HEK293T (cell line): ENCODE measurements at regions not wholly inside any gene's neighbourhood (a gene's known extent, or its start where the extent isn't known, plus 50 kb on each side); places are given as distances from the start of the nearest gene placed in this dataset.
"Not testable (repeated sequence)": the region's sequence is repeated elsewhere in the genome, so short reads cannot be mapped to it uniquely, and the experiment has no call there.

Experiments
- CTCF ChIA-PET: fragments of 350-600 bp; formaldehyde crosslinking; extraction: SDS; loops from one replicate; lab custom pipeline; 2021; ENCODE audit warnings: antibody characterized with exemption, inconsistent platforms; lab: Yijun Ruan, JAX
- POLR2A ChIA-PET: fragments of 350-600 bp; formaldehyde crosslinking; extraction: SDS; loops from one replicate; lab custom pipeline; 2020; ENCODE audit warnings: antibody characterized with exemption, inconsistent platforms; lab: Yijun Ruan, JAX
- DNase-seq: peaks from one replicate; pipeline ENCODE4 v3.0.0; 2012; ENCODE audit warnings: mixed read lengths; ENCODE audit errors: extremely low spot score
- ARNT ChIP-seq: fragments of 450-650 bp; IDR thresholded peaks from 2 replicates; pipeline ENCODE4 v1.6.1; 2017; ENCODE audit warnings: mild to moderate bottlenecking
- BHLHE40 ChIP-seq: fragments of 450-650 bp; IDR thresholded peaks from 2 replicates; pipeline ENCODE4 v1.6.1; 2016; ENCODE audit warnings: mild to moderate bottlenecking, moderate library complexity, borderline replicate concordance
- CTBP1 ChIP-seq: fragments of 450-650 bp; IDR thresholded peaks from 2 replicates; pipeline ENCODE4 v1.6.1; 2016; ENCODE audit warnings: borderline replicate concordance
- ELF4 ChIP-seq: fragments of 450-650 bp; IDR thresholded peaks from 2 replicates; pipeline ENCODE4 v1.6.1; 2017; ENCODE audit warnings: antibody characterized with exemption
- FOXA1 ChIP-seq: fragments of 450-650 bp; IDR thresholded peaks from 2 replicates; pipeline ENCODE4 v1.6.1; 2016; ENCODE audit warnings: mild to moderate bottlenecking
- FOXK2 ChIP-seq: fragments of 450-650 bp; IDR thresholded peaks from 2 replicates; pipeline ENCODE4 v1.6.1; 2016; ENCODE audit warnings: mild to moderate bottlenecking
- FOXM1 ChIP-seq: fragments of 450-650 bp; IDR thresholded peaks from 2 replicates; pipeline ENCODE4 v1.6.1; 2017; ENCODE audit warnings: mild to moderate bottlenecking, borderline replicate concordance
- HDGF ChIP-seq: fragments of 450-650 bp; IDR thresholded peaks from 2 replicates; pipeline ENCODE4 v1.6.1; 2017; ENCODE audit warnings: antibody characterized with exemption, borderline replicate concordance
- L3MBTL2 ChIP-seq: fragments of 450-650 bp; conservative IDR thresholded peaks from 2 replicates; pipeline ENCODE4 v1.6.1; 2016; ENCODE audit warnings: mild to moderate bottlenecking
- LEF1 ChIP-seq: fragments of 450-650 bp; IDR thresholded peaks from 2 replicates; pipeline ENCODE4 v1.6.1; 2017; ENCODE audit warnings: mild to moderate bottlenecking, borderline replicate concordance
- NFRKB ChIP-seq: fragments of 450-650 bp; IDR thresholded peaks from 2 replicates; pipeline ENCODE4 v1.6.1; 2016; ENCODE audit warnings: mild to moderate bottlenecking, moderate library complexity
- SP1 ChIP-seq: fragments of 450-650 bp; IDR thresholded peaks from 2 replicates; pipeline ENCODE4 v1.6.1; 2017
- SUZ12 ChIP-seq: fragments of 450-650 bp; IDR thresholded peaks from 2 replicates; pipeline ENCODE4 v1.6.1; 2016; ENCODE audit warnings: mild to moderate bottlenecking
- TARDBP ChIP-seq: fragments of 450-650 bp; IDR thresholded peaks from 2 replicates; pipeline ENCODE4 v1.6.1; 2016
- ZNF384 ChIP-seq: fragments of 450-650 bp; IDR thresholded peaks from 2 replicates; pipeline ENCODE4 v1.6.1; 2016
- TF ChIP-seq, protein P1 (sequence below): fragments of 450-650 bp; IDR thresholded peaks from 2 replicates; pipeline ENCODE4 v1.6.1; 2016

DNA sequence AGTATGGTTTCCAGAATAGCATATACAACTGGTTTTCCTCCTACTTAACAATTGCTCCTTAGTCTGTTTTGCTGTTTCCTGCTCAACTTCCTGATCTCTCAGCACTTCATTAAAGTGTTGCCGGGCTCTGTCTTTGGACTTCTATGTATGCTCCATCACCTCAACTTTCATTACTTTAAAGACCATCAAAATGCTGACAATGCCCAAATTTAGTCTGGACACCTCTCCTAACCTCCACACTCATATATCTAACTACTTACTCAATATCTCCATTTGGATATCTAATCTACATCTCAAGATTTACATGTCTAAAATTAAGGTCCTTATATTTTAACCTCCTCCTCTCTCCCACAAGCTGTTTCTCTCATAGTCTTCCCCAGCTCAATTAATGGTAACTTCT is 54.4 kb upstream of the LGR5 start:
- no peak for DNase-seq
- POLR2A ChIA-PET: no interaction called here
- CTCF ChIA-PET: no interaction called here
- TF ChIP-seq, protein P1, sequence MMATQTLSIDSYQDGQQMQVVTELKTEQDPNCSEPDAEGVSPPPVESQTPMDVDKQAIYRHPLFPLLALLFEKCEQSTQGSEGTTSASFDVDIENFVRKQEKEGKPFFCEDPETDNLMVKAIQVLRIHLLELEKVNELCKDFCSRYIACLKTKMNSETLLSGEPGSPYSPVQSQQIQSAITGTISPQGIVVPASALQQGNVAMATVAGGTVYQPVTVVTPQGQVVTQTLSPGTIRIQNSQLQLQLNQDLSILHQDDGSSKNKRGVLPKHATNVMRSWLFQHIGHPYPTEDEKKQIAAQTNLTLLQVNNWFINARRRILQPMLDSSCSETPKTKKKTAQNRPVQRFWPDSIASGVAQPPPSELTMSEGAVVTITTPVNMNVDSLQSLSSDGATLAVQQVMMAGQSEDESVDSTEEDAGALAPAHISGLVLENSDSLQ: no peak
- no peak for TF ChIP-seq BHLHE40
- no peak for TF ChIP-seq L3MBTL2
- TF ChIP-seq ZNF384: no peak
- TF ChIP-seq FOXK2: no peak
- TF ChIP-seq HDGF: no peak
- TF ChIP-seq CTBP1: no peak
- TF ChIP-seq FOXA1: no peak
- TF ChIP-seq NFRKB: no peak
- TF ChIP-seq ELF4: no peak
- TF ChIP-seq SP1: no peak

DNA sequence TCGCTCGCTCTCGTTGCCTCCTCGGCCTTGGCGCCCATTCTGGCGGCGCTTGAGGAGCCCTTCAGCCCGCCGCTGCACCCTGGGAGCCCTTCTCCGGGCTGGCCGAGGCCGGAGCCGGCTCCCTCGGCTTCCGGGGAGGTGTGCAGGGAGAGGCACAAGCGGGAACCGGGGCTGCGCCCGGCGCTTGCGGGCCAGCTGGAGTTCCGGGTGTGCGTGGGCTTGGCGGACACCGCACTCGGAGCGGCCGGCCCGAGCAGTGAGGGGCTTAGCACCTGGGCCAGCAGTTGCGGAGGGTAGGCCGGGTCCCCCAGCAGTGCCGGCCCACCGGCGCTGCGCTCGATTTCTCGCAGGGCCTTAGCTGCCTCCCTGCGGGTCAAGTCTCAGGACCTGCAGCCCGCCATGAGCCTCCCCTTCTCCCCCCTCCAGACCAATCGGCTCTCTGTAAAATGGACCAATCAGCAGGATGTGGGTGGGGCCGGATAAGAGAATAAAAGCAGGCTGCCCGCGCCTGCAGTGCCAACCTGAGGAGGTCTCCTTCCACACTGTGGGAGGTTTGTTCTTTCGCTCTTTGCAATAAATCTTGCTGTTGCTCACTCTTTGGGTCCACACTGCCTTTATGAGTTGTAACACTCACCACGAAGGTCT is 62.8 kb upstream of the LGR5 start:
- POLR2A ChIA-PET, DNase-seq: not testable (repeated sequence)
- CTCF ChIA-PET: interaction anchor here (1.5 kb wide), 1 partner anchor 16 kb away, joined by 3 read pairs; no protein-coding TSS in a partner anchor

DNA sequence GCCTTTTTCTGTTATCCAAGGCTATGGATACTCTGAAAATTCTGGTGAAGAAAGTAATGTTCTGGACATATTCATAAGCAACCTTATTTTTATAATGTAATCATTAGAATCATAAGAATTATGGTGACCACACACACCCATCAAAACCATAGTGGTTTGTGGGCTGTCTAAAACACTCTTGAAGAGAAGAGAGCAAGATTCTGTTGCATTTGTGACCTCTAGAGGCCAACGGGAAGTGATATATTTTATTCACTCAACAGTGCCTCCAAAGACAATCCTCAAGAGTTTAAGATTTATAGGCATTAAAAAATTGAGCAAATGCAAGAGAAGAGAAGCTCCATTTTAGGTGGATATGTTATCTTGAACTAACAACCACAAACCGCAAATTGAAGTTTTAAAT is 68.5 kb upstream of the LGR5 start:
- POLR2A ChIA-PET: no interaction called here
- TF ChIP-seq ARNT: no peak
- TF ChIP-seq ELF4: no peak
- TF ChIP-seq FOXM1: no peak
- TF ChIP-seq, protein P1: no peak
- TF ChIP-seq SP1: no peak
- no peak for TF ChIP-seq HDGF
- no peak for TF ChIP-seq SUZ12
- no peak for TF ChIP-seq TARDBP
- no peak for TF ChIP-seq NFRKB
- TF ChIP-seq LEF1: no peak
- TF ChIP-seq L3MBTL2: no peak
- no peak for TF ChIP-seq BHLHE40
- no peak for TF ChIP-seq FOXA1
- TF ChIP-seq CTBP1: no peak
- TF ChIP-seq ZNF384: no peak
- TF ChIP-seq FOXK2: no peak
- CTCF ChIA-PET: interaction anchor here (2.1 kb wide), 1 partner anchor 21 kb away, joined by 6 read pairs; no protein-coding TSS in a partner anchor
- DNase-seq: no peak

DNA sequence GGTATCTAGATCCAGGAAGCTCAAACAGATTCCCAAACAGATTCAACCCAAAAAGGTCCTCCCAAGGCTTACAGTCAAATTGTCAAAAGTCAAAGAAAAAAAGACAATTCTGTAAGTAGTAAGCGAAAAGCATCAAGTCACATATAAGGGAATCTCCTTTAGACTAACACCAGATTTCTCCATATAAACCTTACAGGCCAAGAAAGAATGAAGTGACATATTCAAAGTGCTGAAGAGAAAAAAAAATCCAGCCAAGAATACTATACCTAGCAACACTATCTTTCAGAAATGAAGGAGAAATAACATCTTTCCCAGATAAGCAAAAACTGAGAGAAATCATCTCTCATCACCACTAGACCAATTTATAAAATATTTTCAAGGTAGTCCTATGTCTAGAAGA is 79.6 kb upstream of the LGR5 start:
- no peak for DNase-seq
- CTCF ChIA-PET: no interaction called here
- no peak for TF ChIP-seq ARNT
- no peak for TF ChIP-seq SUZ12
- TF ChIP-seq SP1: no peak
- TF ChIP-seq, protein P1: no peak
- no peak for TF ChIP-seq CTBP1
- TF ChIP-seq FOXK2: no peak
- TF ChIP-seq ZNF384: no peak
- TF ChIP-seq L3MBTL2: no peak
- TF ChIP-seq LEF1: no peak
- no peak for TF ChIP-seq FOXM1
- no peak for TF ChIP-seq HDGF
- no peak for TF ChIP-seq BHLHE40
- TF ChIP-seq NFRKB: no peak
- no peak for TF ChIP-seq TARDBP
- TF ChIP-seq FOXA1: no peak
- no peak for TF ChIP-seq ELF4
- POLR2A ChIA-PET: no interaction called here

DNA sequence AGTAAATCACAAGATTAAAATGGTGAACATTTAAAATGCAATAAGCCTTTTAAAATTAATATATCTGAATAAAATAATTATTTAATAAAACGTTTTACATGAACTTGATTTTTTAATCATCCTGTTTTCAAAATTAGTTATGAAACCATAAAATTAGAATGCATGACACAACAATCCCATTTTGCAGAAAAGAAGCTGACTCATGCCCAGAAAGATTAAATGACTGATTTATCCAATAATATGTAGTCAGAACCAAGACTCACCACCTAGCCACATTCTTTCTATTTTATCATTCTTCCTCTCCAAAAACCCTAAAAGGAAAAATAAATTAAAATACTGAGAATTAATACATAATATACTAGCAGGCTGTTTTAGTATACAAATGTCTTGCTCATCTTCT is 83.0 kb upstream of the LGR5 start:
- no peak for TF ChIP-seq BHLHE40
- TF ChIP-seq L3MBTL2: no peak
- TF ChIP-seq, protein P1: no peak
- TF ChIP-seq SP1: no peak
- TF ChIP-seq LEF1: no peak
- TF ChIP-seq NFRKB: no peak
- no peak for TF ChIP-seq ZNF384
- no peak for TF ChIP-seq FOXA1
- ChIA-PET CTCF (no interaction called here), POLR2A (no interaction called here)
- DNase-seq: no peak

DNA sequence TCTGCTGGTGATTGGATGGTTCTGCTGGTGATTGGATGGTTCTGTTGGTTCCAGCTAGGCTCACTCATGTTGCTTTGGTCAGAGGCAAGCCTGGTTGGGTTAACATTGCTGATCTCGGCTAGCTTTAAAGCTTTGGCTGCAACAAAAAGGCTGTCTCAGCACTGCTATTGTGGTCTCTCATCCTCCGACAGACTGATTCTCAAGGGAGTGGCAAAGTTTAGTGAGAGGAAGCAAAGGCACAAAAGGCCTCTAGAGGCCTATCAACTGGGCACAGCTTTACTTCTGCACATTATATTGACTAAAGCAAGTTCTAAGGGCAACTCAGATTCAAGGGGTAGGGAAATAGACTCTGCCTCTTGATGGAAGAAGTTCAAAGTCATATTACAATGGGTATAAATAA is 84.7 kb upstream of the LGR5 start:
- ChIA-PET CTCF (no interaction called here), POLR2A (no interaction called here)
- TF ChIP-seq CTBP1 (no peak), FOXA1 (no peak), SUZ12 (no peak), L3MBTL2 (no peak), SP1 (no peak), FOXM1 (no peak), BHLHE40 (no peak), LEF1 (no peak), NFRKB (no peak)
- TF ChIP-seq, protein P1: no peak
- no peak for DNase-seq
